ENCODE measurements at regions not wholly inside any gene's neighbourhood (a gene's known extent, or its start where the extent isn't known, plus 50 kb on each side); places are given as distances from the start of the nearest gene placed in this dataset.
"Not testable (repeated sequence)": the region's sequence is repeated elsewhere in the genome, so short reads cannot be mapped to it uniquely, and the experiment has no call there.

- no CpG with 5 or more reads among the region's 7 CpGs for WGBS (ENCODE audit: insufficient coverage, insufficient read length)
- H3K36me3 ChIP-seq (ENCODE audit: control insufficient read depth, insufficient read depth, low read length), result no peaks in the 10 kb centered on the region
- no peak for DNase-seq (ENCODE audit: low read depth, low spot score)
Measured at GRCh38 chr5:97991236-97991635, 782.2 kb upstream of the RGMB start.

GRCh38 chr5:97998941-97999340 is 774.5 kb upstream of the RGMB start:
- no peak overlapping the region for H3K4me3 ChIP-seq (ENCODE audit: low read length)
- H3K36me3 ChIP-seq (ENCODE audit: control insufficient read depth, insufficient read depth, low read length), result no peaks in the 10 kb centered on the region
- no peak for DNase-seq (ENCODE audit: low read depth, low spot score)
- H3K27ac ChIP-seq (ENCODE audit: low read length), result no peak overlapping the region
- H3K4me1 ChIP-seq (ENCODE audit: control insufficient read depth, insufficient read depth, low read length), result no peaks in the 10 kb centered on the region
- H3K9me3 ChIP-seq (ENCODE audit: control insufficient read depth, insufficient read depth, low read length), result no peaks in the 10 kb centered on the region
- H3K27me3 ChIP-seq (ENCODE audit: control insufficient read depth, insufficient read depth, low read length), result no peaks in the 10 kb centered on the region

More at GRCh38 chr5:97991236-97991635, 782.2 kb upstream of the RGMB start:
- Histone ChIP-seq H3K27ac (ENCODE audit: low read length) (no peak overlapping the region), H3K4me1 (ENCODE audit: control insufficient read depth, insufficient read depth, low read length) (no peaks in the 10 kb centered on the region), H3K27me3 (ENCODE audit: control insufficient read depth, insufficient read depth, low read length) (no peaks in the 10 kb centered on the region), H3K9me3 (ENCODE audit: control insufficient read depth, insufficient read depth, low read length) (no peaks in the 10 kb centered on the region), H3K4me3 (ENCODE audit: low read length) (no peak overlapping the region)

DNA sequence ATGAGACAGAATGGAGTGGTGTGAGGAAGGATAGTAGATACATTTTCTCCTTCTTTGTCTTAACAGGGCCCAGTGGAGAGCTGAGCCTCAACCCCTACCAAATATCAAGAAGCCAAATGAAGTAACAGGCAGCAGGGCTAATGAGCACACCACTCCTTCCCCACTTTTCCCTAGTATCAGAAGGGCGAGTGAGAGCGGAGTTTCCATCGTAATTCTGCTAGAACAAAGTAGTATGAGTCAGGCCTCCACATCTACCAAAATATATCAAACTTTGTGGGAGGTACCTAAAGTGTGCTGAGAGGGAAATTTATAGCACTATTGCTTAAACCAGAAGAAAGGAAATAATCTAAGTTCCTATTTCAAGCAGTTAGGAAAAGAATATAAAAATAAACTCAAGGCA is 769.0 kb upstream of the RGMB start:
- no CpG with 5 or more reads among the region's 3 CpGs for WGBS (ENCODE audit: insufficient coverage, insufficient read length)
- H3K27ac ChIP-seq (ENCODE audit: low read length), result no peak overlapping the region
- H3K27me3 ChIP-seq (ENCODE audit: control insufficient read depth, insufficient read depth, low read length), result no peaks in the 10 kb centered on the region
- no peaks in the 10 kb centered on the region for H3K36me3 ChIP-seq (ENCODE audit: control insufficient read depth, insufficient read depth, low read length)
- H3K9me3 ChIP-seq (ENCODE audit: control insufficient read depth, insufficient read depth, low read length), result no peaks in the 10 kb centered on the region
- DNase-seq (ENCODE audit: low read depth, low spot score), result no peak
- no peaks in the 10 kb centered on the region for H3K4me1 ChIP-seq (ENCODE audit: control insufficient read depth, insufficient read depth, low read length)
- no peak overlapping the region for H3K4me3 ChIP-seq (ENCODE audit: low read length)

- no CpG with 5 or more reads among the region's 2 CpGs for WGBS (ENCODE audit: insufficient coverage, insufficient read length)
- Histone ChIP-seq H3K4me1 (ENCODE audit: control insufficient read depth, insufficient read depth, low read length) (no peaks in the 10 kb centered on the region), H3K27me3 (ENCODE audit: control insufficient read depth, insufficient read depth, low read length) (no peaks in the 10 kb centered on the region), H3K27ac (ENCODE audit: low read length) (no peak overlapping the region), H3K36me3 (ENCODE audit: control insufficient read depth, insufficient read depth, low read length) (no peaks in the 10 kb centered on the region), H3K9me3 (ENCODE audit: control insufficient read depth, insufficient read depth, low read length) (no peaks in the 10 kb centered on the region), H3K4me3 (ENCODE audit: low read length) (no peak overlapping the region)
- no peak for DNase-seq (ENCODE audit: low read depth, low spot score)
Measured at GRCh38 chr5:98016771-98017170, 756.7 kb upstream of the RGMB start.

GRCh38 chr5:98030273-98030672 is 743.2 kb upstream of the RGMB start:
- H3K4me3 ChIP-seq (ENCODE audit: low read length); H3K9me3 ChIP-seq (ENCODE audit: control insufficient read depth, insufficient read depth, low read length); H3K4me1 ChIP-seq (ENCODE audit: control insufficient read depth, insufficient read depth, low read length); H3K36me3 ChIP-seq (ENCODE audit: control insufficient read depth, insufficient read depth, low read length); H3K27ac ChIP-seq (ENCODE audit: low read length); H3K27me3 ChIP-seq (ENCODE audit: control insufficient read depth, insufficient read depth, low read length); DNase-seq (ENCODE audit: low read depth, low spot score): not testable (repeated sequence)
- no CpG with 5 or more reads among the region's 4 CpGs for WGBS (ENCODE audit: insufficient coverage, insufficient read length)

GRCh38 chr5:98031036-98031435 is 742.4 kb upstream of the RGMB start:
- no CpG with 5 or more reads among the region's 5 CpGs for WGBS (ENCODE audit: insufficient coverage, insufficient read length)
- not testable (repeated sequence) for H3K27me3 ChIP-seq (ENCODE audit: control insufficient read depth, insufficient read depth, low read length); DNase-seq (ENCODE audit: low read depth, low spot score)

GRCh38 chr5:98031496-98031895 is 742.0 kb upstream of the RGMB start:
- Histone ChIP-seq H3K27me3 (ENCODE audit: control insufficient read depth, insufficient read depth, low read length) (no peaks in the 10 kb centered on the region), H3K27ac (ENCODE audit: low read length) (no peak overlapping the region), H3K4me1 (ENCODE audit: control insufficient read depth, insufficient read depth, low read length) (no peaks in the 10 kb centered on the region), H3K4me3 (ENCODE audit: low read length) (no peak overlapping the region), H3K9me3 (ENCODE audit: control insufficient read depth, insufficient read depth, low read length) (no peaks in the 10 kb centered on the region), H3K36me3 (ENCODE audit: control insufficient read depth, insufficient read depth, low read length) (no peaks in the 10 kb centered on the region)
- no peak for DNase-seq (ENCODE audit: low read depth, low spot score)
- no CpG with 5 or more reads among the region's 3 CpGs for WGBS (ENCODE audit: insufficient coverage, insufficient read length)

More at GRCh38 chr5:98031036-98031435, 742.4 kb upstream of the RGMB start:
- H3K4me1 ChIP-seq (ENCODE audit: control insufficient read depth, insufficient read depth, low read length); H3K27ac ChIP-seq (ENCODE audit: low read length); H3K4me3 ChIP-seq (ENCODE audit: low read length); H3K36me3 ChIP-seq (ENCODE audit: control insufficient read depth, insufficient read depth, low read length); H3K9me3 ChIP-seq (ENCODE audit: control insufficient read depth, insufficient read depth, low read length): not testable (repeated sequence)

GRCh38 chr5:98031926-98032325 is 741.5 kb upstream of the RGMB start:
- Histone ChIP-seq H3K4me1 (ENCODE audit: control insufficient read depth, insufficient read depth, low read length) (no peaks in the 10 kb centered on the region), H3K4me3 (ENCODE audit: low read length) (no peak overlapping the region), H3K9me3 (ENCODE audit: control insufficient read depth, insufficient read depth, low read length) (no peaks in the 10 kb centered on the region), H3K27me3 (ENCODE audit: control insufficient read depth, insufficient read depth, low read length) (no peaks in the 10 kb centered on the region), H3K27ac (ENCODE audit: low read length) (no peak overlapping the region), H3K36me3 (ENCODE audit: control insufficient read depth, insufficient read depth, low read length) (no peaks in the 10 kb centered on the region)
- no peak for DNase-seq (ENCODE audit: low read depth, low spot score)
- WGBS (ENCODE audit: insufficient coverage, insufficient read length), result no CpG with 5 or more reads among the region's 1 CpG

GRCh38 chr5:98041661-98042060 is 731.8 kb upstream of the RGMB start:
- H3K27me3 ChIP-seq (ENCODE audit: control insufficient read depth, insufficient read depth, low read length), result no peaks in the 10 kb centered on the region
- no peak overlapping the region for H3K27ac ChIP-seq (ENCODE audit: low read length)
- H3K9me3 ChIP-seq (ENCODE audit: control insufficient read depth, insufficient read depth, low read length), result no peaks in the 10 kb centered on the region
- H3K36me3 ChIP-seq (ENCODE audit: control insufficient read depth, insufficient read depth, low read length), result no peaks in the 10 kb centered on the region
- no peaks in the 10 kb centered on the region; the same call in 1 of the 2 replicates for H3K4me1 ChIP-seq (ENCODE audit: control insufficient read depth, insufficient read depth, low read length)
- no peak overlapping the region for H3K4me3 ChIP-seq (ENCODE audit: low read length)
- no peak for DNase-seq (ENCODE audit: low read depth, low spot score)

DNA sequence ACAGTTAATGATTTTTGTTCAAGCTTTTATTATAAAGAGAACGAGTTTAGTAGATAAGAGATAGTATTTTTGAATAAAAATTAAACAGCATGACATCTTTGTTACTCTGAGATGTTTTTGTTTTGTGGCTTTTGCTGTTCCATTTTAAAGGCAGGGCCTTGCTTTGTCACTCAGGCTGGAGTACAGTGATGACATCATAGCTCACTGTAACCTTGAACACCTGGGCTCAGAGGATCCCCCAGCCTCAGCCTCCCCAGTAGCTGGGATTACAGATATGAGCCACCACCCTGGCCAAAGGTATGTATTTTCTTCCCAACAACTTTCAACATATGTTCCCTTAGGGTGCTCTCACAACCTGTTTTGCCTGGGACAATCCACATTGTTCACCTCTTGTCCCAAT is 730.9 kb upstream of the RGMB start:
- no peaks in the 10 kb centered on the region; the same call in 1 of the 2 replicates for H3K4me1 ChIP-seq (ENCODE audit: control insufficient read depth, insufficient read depth, low read length)
- H3K4me3 ChIP-seq (ENCODE audit: low read length), result no peak overlapping the region
- H3K27me3 ChIP-seq (ENCODE audit: control insufficient read depth, insufficient read depth, low read length), result no peaks in the 10 kb centered on the region
- no peak overlapping the region for H3K27ac ChIP-seq (ENCODE audit: low read length)
- H3K36me3 ChIP-seq (ENCODE audit: control insufficient read depth, insufficient read depth, low read length), result no peaks in the 10 kb centered on the region
- H3K9me3 ChIP-seq (ENCODE audit: control insufficient read depth, insufficient read depth, low read length), result no peaks in the 10 kb centered on the region
- WGBS (ENCODE audit: insufficient coverage, insufficient read length), result 100% methylated on average over 1 of the region's 1 CpG
- DNase-seq (ENCODE audit: low read depth, low spot score), result no peak

DNA sequence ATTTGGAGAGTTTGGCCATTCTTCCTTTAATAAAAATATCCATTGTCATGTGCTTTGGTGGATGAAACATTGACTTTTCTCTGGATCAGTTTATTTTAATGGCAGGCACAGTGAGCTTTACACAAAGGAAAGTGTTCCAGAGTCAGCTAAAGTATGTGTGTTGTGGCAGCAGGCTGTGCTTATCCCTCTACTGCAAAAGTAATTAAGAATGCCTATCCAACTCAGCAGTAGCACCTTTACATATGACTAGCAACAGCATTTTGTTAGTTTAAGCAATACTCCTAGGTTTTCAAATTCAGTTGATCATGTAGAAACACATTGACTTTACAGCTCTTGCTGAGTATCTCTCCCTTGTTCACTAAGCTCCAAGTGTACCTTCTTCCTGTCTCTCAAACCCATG is 730.5 kb upstream of the RGMB start:
- Histone ChIP-seq H3K36me3 (ENCODE audit: control insufficient read depth, insufficient read depth, low read length) (no peaks in the 10 kb centered on the region), H3K4me3 (ENCODE audit: low read length) (no peak overlapping the region)
- DNase-seq (ENCODE audit: low read depth, low spot score), result no peak

More for the DNA sequence above, 730.5 kb upstream of the RGMB start:
- no peaks in the 10 kb centered on the region for H3K27me3 ChIP-seq (ENCODE audit: control insufficient read depth, insufficient read depth, low read length)
- no peak overlapping the region for H3K27ac ChIP-seq (ENCODE audit: low read length)
- H3K9me3 ChIP-seq (ENCODE audit: control insufficient read depth, insufficient read depth, low read length), result no peaks in the 10 kb centered on the region
- no peaks in the 10 kb centered on the region; the same call in 1 of the 2 replicates for H3K4me1 ChIP-seq (ENCODE audit: control insufficient read depth, insufficient read depth, low read length)
